ENCODE measurements at regions not wholly inside any gene's neighbourhood (a gene's known extent, or its start where the extent isn't known, plus 50 kb on each side); places are given as distances from the start of the nearest gene placed in this dataset.

GRCh38 chr2:185954389-185954788 lies 215.8 kb downstream of the FSIP2 start:
- no peak for DNase-seq (ENCODE audit: low read depth)
- TF ChIP-seq CTCF (IDR thresholded peaks at IDR 0.05; ENCODE audit: insufficient read depth, low read depth, low read length) = no peak
- H3K4me3 ChIP-seq (ENCODE audit: low read depth, low read length) = no peak overlapping the region

- DNase-seq (ENCODE audit: low read depth) = no peak
- H3K4me3 ChIP-seq (ENCODE audit: low read depth, low read length) = no peak overlapping the region
- no peak for TF ChIP-seq CTCF (IDR thresholded peaks at IDR 0.05; ENCODE audit: insufficient read depth, low read depth, low read length)
Observed at GRCh38 chr2:185955050-185955449, 216.4 kb downstream of the FSIP2 start.

- no peak for TF ChIP-seq CTCF (IDR thresholded peaks at IDR 0.05; ENCODE audit: insufficient read depth, low read depth, low read length)
- H3K4me3 ChIP-seq (ENCODE audit: low read depth, low read length) = no peak overlapping the region
- DNase-seq (ENCODE audit: low read depth) = no peak
Observed at GRCh38 chr2:185967335-185967734, 228.7 kb downstream of the FSIP2 start.

- DNase-seq (ENCODE audit: low read depth) = peak; percentile 14
- TF ChIP-seq CTCF (IDR thresholded peaks at IDR 0.05; ENCODE audit: insufficient read depth, low read depth, low read length) = no peak
- no peak overlapping the region for H3K4me3 ChIP-seq (ENCODE audit: low read depth, low read length)
Observed at GRCh38 chr2:185970148-185970852, 231.7 kb downstream of the FSIP2 start.

- DNase-seq (ENCODE audit: low read depth) = peak; percentile 73
- H3K4me3 ChIP-seq (ENCODE audit: low read depth, low read length) = no peak overlapping the region
- TF ChIP-seq CTCF (IDR thresholded peaks at IDR 0.05; ENCODE audit: insufficient read depth, low read depth, low read length) = no peak
Observed at GRCh38 chr2:185978634-185979407, 240.2 kb downstream of the FSIP2 start.

GRCh38 chr2:185979546-185980071 lies 241.0 kb downstream of the FSIP2 start:
- no peak overlapping the region for H3K4me3 ChIP-seq (ENCODE audit: low read depth, low read length)
- no peak for TF ChIP-seq CTCF (IDR thresholded peaks at IDR 0.05; ENCODE audit: insufficient read depth, low read depth, low read length)
- no peak for DNase-seq (ENCODE audit: low read depth)
